Liver (tissue), 8 donors: ENCODE measurements at regions not wholly inside any gene's neighbourhood (a gene's known extent, or its start where the extent isn't known, plus 50 kb on each side); places are given as distances from the start of the nearest gene placed in this dataset.

Experiments
- DNase-seq: peaks from one replicate; pipeline ENCODE4 v3.0.0-alpha.2; 2017; ENCODE audit warnings: low spot score
- H3K27ac ChIP-seq, 2 donors: one replicate each; pipeline ENCODE4 v1.7.0; 2013; ENCODE audit warnings: inconsistent platforms in 2 of 2, low read length in 2 of 2, control low read depth in 1 of 2, low read depth in 1 of 2, mild to moderate bottlenecking in 1 of 2
- H3K27me3 ChIP-seq, 4 donors: one replicate each; pipeline versions ENCODE4 v1.6.1 to v1.7.0; 2013; ENCODE audit warnings: low read length in 3 of 4, inconsistent platforms in 1 of 4, mild to moderate bottlenecking in 1 of 4, moderate library complexity in 1 of 4; ENCODE audit not compliant: control insufficient read depth in 4 of 4, insufficient read depth in 4 of 4
- H3K36me3 ChIP-seq, 4 donors: one replicate each; pipeline versions ENCODE4 v1.6.1 to v1.7.0; 2013; ENCODE audit warnings: low read length in 3 of 4, mild to moderate bottlenecking in 3 of 4, low read depth in 1 of 4, moderate library complexity in 1 of 4; ENCODE audit not compliant: control insufficient read depth in 4 of 4, insufficient read depth in 3 of 4
- H3K4me1 ChIP-seq, 4 donors: one replicate each; pipeline versions ENCODE4 v1.6.1 to v1.7.0; 2013; ENCODE audit warnings: low read length in 3 of 4, mild to moderate bottlenecking in 3 of 4, moderate library complexity in 1 of 4; ENCODE audit not compliant: control insufficient read depth in 4 of 4, insufficient read depth in 4 of 4
- H3K4me3 ChIP-seq, 3 donors: one replicate each; pipeline versions ENCODE4 v1.6.1 to v1.7.0; 2013; ENCODE audit warnings: low read length in 3 of 3, control low read depth in 1 of 3, low read depth in 1 of 3, mild to moderate bottlenecking in 1 of 3
- H3K9ac ChIP-seq, 2 donors: one replicate each; pipeline ENCODE4 v1.7.0; 2013; ENCODE audit warnings: low read length in 2 of 2, mild to moderate bottlenecking in 2 of 2, moderate library complexity in 2 of 2, control low read depth in 1 of 2, low read depth in 1 of 2
- H3K9me3 ChIP-seq, 4 donors: one replicate each; pipeline versions ENCODE4 v1.6.1 to v1.7.0; 2013; ENCODE audit warnings: low read length in 3 of 4; ENCODE audit not compliant: control insufficient read depth in 4 of 4
- EGR1 ChIP-seq, 2 donors: IDR thresholded peaks; 2 replicates each; pipeline ENCODE4 v1.6.1; 2016 to 2018; ENCODE audit warnings: antibody characterized with exemption in 2 of 2, low read depth in 2 of 2
- FOXA1 ChIP-seq: IDR thresholded peaks from 2 replicates; pipeline ENCODE4 v1.6.1; 2016; ENCODE audit warnings: antibody characterized with exemption
- FOXA2 ChIP-seq: IDR thresholded peaks from 2 replicates; pipeline ENCODE4 v1.6.1; 2016; ENCODE audit warnings: antibody characterized with exemption
- GABPA ChIP-seq, 2 donors: IDR thresholded peaks in 1 of 2; conservative IDR thresholded peaks in 1 of 2; 2 replicates each; pipeline ENCODE4 v1.6.1; 2016; ENCODE audit warnings: antibody characterized with exemption in 2 of 2, mild to moderate bottlenecking in 1 of 2, moderate library complexity in 1 of 2
- HNF4A ChIP-seq, 2 donors: conservative IDR thresholded peaks; 2 replicates each; pipeline ENCODE4 v1.6.1; 2016; ENCODE audit warnings: antibody characterized with exemption in 2 of 2, mild to moderate bottlenecking in 2 of 2
- HNF4G ChIP-seq: IDR thresholded peaks from 2 replicates; pipeline ENCODE4 v1.6.1; 2016; ENCODE audit warnings: antibody characterized with exemption
- JUND ChIP-seq, 2 donors: IDR thresholded peaks; 2 replicates each; pipeline ENCODE4 v1.6.1; 2016; ENCODE audit warnings: antibody characterized with exemption in 2 of 2
- NR2F2 ChIP-seq: IDR thresholded peaks from 2 replicates; pipeline ENCODE4 v1.6.1; 2016; ENCODE audit warnings: antibody characterized with exemption
- RAD21 ChIP-seq, 2 donors: IDR thresholded peaks; 2 replicates each; pipeline ENCODE4 v1.6.1; 2016; ENCODE audit warnings: antibody characterized with exemption in 2 of 2, mild to moderate bottlenecking in 2 of 2
- RXRA ChIP-seq, 2 donors: IDR thresholded peaks; 2 replicates each; pipeline ENCODE4 v1.6.1; 2017 to 2018; ENCODE audit warnings: antibody characterized with exemption in 2 of 2, mild to moderate bottlenecking in 1 of 2
- SP1 ChIP-seq: IDR thresholded peaks from 2 replicates; pipeline ENCODE4 v1.6.1; 2018; ENCODE audit warnings: antibody characterized with exemption, mild to moderate bottlenecking
- TAF1 ChIP-seq: conservative IDR thresholded peaks from 2 replicates; pipeline ENCODE4 v1.6.1; 2016; ENCODE audit warnings: antibody characterized with exemption, mild to moderate bottlenecking
- YY1 ChIP-seq: IDR thresholded peaks from 2 replicates; pipeline ENCODE4 v1.6.1; 2016; ENCODE audit warnings: antibody characterized with exemption, mild to moderate bottlenecking
- WGBS: extraction: QIAGEN DNeasy Blood & Tissue Kit; methylation state at CpG from one replicate; pipeline ENCODE4 v1.1.7; 2013; 5-methylcytosine and 5-hydroxymethylcytosine counted together
- TF ChIP-seq, protein P1 (sequence below): fragments of 150-350 bp; IDR thresholded peaks from 2 replicates; pipeline ENCODE4 v1.5.1; 2017; ENCODE audit warnings: improper control_type of control experiment, low read depth, low read length; ENCODE audit not compliant: missing input control
- TF ChIP-seq, protein P2 (sequence below): IDR thresholded peaks from 2 replicates; pipeline ENCODE4 v1.6.1; 2016; ENCODE audit warnings: antibody characterized with exemption
- TF ChIP-seq, protein P3 (sequence below): IDR thresholded peaks from 2 replicates; pipeline ENCODE4 v1.6.1; 2016; ENCODE audit warnings: antibody characterized with exemption
- TF ChIP-seq, protein P4 (sequence below): IDR thresholded peaks from 2 replicates; pipeline ENCODE4 v1.6.1; 2016; ENCODE audit warnings: antibody characterized with exemption
- TF ChIP-seq, protein P5 (sequence below): IDR thresholded peaks from 2 replicates; pipeline ENCODE4 v1.6.1; 2016; ENCODE audit warnings: antibody characterized with exemption, mild to moderate bottlenecking
- donor health status: healthy.
- donor health status: healthy.
- donor health status: healthy.
- donor health status: healthy.
- donor health status: healthy.

DNA sequence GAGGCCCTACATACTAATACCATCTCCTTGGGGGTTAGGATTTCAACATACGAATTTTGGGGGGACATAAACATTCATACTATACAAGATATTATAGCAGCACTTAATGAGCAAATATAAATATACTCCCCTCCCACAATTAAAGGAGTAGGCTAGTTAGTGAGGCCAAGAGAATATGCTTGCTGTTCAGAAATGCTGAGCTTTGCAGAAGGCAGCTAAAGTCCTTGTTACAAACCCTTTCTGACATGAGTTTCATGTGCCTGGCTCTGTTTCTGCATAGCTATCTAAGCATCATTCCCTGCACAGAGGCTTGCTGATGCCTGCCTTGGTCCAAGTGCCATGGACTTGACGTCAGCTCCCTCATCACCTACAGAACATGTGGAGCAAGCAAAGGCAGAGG lies 73.5 kb downstream of the GP2 start:
- Histone ChIP-seq H3K4me1 (no peaks in the 10 kb centered on the region), H3K27ac (no peak overlapping the region), H3K36me3 (no peaks in the 10 kb centered on the region), H3K27me3 (no peaks in the 10 kb centered on the region), H3K9ac (no peak overlapping the region), H3K9me3 (no peaks in the 10 kb centered on the region), H3K4me3 (no peak overlapping the region)
- DNase-seq, result no peak
- WGBS, result 58% methylated on average over 2 of the region's 2 CpGs
- TF ChIP-seq, protein P1, sequence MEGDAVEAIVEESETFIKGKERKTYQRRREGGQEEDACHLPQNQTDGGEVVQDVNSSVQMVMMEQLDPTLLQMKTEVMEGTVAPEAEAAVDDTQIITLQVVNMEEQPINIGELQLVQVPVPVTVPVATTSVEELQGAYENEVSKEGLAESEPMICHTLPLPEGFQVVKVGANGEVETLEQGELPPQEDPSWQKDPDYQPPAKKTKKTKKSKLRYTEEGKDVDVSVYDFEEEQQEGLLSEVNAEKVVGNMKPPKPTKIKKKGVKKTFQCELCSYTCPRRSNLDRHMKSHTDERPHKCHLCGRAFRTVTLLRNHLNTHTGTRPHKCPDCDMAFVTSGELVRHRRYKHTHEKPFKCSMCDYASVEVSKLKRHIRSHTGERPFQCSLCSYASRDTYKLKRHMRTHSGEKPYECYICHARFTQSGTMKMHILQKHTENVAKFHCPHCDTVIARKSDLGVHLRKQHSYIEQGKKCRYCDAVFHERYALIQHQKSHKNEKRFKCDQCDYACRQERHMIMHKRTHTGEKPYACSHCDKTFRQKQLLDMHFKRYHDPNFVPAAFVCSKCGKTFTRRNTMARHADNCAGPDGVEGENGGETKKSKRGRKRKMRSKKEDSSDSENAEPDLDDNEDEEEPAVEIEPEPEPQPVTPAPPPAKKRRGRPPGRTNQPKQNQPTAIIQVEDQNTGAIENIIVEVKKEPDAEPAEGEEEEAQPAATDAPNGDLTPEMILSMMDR, result no peak
- TF ChIP-seq, protein P2, sequence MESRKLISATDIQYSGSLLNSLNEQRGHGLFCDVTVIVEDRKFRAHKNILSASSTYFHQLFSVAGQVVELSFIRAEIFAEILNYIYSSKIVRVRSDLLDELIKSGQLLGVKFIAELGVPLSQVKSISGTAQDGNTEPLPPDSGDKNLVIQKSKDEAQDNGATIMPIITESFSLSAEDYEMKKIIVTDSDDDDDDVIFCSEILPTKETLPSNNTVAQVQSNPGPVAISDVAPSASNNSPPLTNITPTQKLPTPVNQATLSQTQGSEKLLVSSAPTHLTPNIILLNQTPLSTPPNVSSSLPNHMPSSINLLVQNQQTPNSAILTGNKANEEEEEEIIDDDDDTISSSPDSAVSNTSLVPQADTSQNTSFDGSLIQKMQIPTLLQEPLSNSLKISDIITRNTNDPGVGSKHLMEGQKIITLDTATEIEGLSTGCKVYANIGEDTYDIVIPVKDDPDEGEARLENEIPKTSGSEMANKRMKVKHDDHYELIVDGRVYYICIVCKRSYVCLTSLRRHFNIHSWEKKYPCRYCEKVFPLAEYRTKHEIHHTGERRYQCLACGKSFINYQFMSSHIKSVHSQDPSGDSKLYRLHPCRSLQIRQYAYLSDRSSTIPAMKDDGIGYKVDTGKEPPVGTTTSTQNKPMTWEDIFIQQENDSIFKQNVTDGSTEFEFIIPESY, result no peak

DNA sequence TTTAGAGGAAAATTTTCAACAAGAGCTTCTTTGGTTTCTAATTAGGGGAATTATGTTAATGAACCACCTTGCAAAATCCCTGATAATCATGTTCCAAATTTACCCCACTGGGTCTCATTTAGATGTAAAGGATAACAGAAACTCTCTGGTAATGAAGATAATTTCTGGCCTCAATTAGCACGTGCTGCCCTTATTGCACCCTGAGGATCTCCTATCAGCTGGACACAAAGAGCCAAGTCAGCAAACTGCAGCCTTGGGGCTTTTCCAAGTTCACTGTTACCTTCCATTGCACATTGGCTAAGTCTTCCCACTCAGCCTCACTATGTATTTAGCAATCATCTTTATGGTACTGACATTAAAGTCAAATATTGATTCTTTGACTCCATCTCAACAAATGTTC lies 78.1 kb downstream of the GP2 start:
- 31% methylated on average over 1 of the region's 1 CpG for WGBS
- H3K27me3 ChIP-seq, result no peaks in the 10 kb centered on the region
- H3K4me3 ChIP-seq, result no peak overlapping the region
- H3K9ac ChIP-seq, result no peak overlapping the region
- TF ChIP-seq HNF4A (conservative IDR thresholded peaks at IDR 0.05) (no peak), FOXA2 (no peak), RAD21 (IDR thresholded peaks at IDR 0.05) (no peak), SP1 (no peak), NR2F2 (no peak), YY1 (no peak), HNF4G (no peak), EGR1 (IDR thresholded peaks at IDR 0.05; ENCODE audit: low read depth in 2 of 2) (no peak), RXRA (IDR thresholded peaks at IDR 0.05) (no peak), TAF1 (no peak), GABPA (IDR thresholded peaks at IDR 0.05 in 1 of 2, conservative IDR thresholded peaks at IDR 0.05 in 1 of 2) (no peak), FOXA1 (no peak), JUND (IDR thresholded peaks at IDR 0.05) (no peak)
- TF ChIP-seq, protein P3, sequence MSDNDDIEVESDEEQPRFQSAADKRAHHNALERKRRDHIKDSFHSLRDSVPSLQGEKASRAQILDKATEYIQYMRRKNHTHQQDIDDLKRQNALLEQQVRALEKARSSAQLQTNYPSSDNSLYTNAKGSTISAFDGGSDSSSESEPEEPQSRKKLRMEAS, result no peak
- TF ChIP-seq, protein P2, result no peak
- TF ChIP-seq, protein P4, sequence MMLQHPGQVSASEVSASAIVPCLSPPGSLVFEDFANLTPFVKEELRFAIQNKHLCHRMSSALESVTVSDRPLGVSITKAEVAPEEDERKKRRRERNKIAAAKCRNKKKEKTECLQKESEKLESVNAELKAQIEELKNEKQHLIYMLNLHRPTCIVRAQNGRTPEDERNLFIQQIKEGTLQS, result no peak
- TF ChIP-seq, protein P1, result no peak
- TF ChIP-seq, protein P5, sequence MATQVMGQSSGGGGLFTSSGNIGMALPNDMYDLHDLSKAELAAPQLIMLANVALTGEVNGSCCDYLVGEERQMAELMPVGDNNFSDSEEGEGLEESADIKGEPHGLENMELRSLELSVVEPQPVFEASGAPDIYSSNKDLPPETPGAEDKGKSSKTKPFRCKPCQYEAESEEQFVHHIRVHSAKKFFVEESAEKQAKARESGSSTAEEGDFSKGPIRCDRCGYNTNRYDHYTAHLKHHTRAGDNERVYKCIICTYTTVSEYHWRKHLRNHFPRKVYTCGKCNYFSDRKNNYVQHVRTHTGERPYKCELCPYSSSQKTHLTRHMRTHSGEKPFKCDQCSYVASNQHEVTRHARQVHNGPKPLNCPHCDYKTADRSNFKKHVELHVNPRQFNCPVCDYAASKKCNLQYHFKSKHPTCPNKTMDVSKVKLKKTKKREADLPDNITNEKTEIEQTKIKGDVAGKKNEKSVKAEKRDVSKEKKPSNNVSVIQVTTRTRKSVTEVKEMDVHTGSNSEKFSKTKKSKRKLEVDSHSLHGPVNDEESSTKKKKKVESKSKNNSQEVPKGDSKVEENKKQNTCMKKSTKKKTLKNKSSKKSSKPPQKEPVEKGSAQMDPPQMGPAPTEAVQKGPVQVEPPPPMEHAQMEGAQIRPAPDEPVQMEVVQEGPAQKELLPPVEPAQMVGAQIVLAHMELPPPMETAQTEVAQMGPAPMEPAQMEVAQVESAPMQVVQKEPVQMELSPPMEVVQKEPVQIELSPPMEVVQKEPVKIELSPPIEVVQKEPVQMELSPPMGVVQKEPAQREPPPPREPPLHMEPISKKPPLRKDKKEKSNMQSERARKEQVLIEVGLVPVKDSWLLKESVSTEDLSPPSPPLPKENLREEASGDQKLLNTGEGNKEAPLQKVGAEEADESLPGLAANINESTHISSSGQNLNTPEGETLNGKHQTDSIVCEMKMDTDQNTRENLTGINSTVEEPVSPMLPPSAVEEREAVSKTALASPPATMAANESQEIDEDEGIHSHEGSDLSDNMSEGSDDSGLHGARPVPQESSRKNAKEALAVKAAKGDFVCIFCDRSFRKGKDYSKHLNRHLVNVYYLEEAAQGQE, result no peak
- H3K36me3 ChIP-seq, result no peaks in the 10 kb centered on the region
- H3K27ac ChIP-seq, result no peak overlapping the region
- H3K4me1 ChIP-seq, result no peaks in the 10 kb centered on the region
- H3K9me3 ChIP-seq, result no peaks in the 10 kb centered on the region
- no peak for DNase-seq
